Heart left ventricle (tissue), 13 donors: ENCODE measurements at regions not wholly inside any gene's neighbourhood (a gene's known extent, or its start where the extent isn't known, plus 50 kb on each side); places are given as distances from the start of the nearest gene placed in this dataset.

ENCODE experiments used
- CTCF ChIP-seq, 12 donors: fragments of 200-600 bp; sonication (generic) in 4 of 12; IDR thresholded peaks; one replicate each; pipeline versions ENCODE4 v1.5.0 to v1.8.0; 2018 to 2022; ENCODE audit warnings: antibody characterized with exemption in 12 of 12, mild to moderate bottlenecking in 5 of 12
- POLR2A ChIP-seq, 2 donors: fragments of 450-650 bp; IDR thresholded peaks; one replicate each; pipeline ENCODE4 v1.6.1; 2017; ENCODE audit warnings: antibody characterized with exemption in 2 of 2, mild to moderate bottlenecking in 2 of 2, moderate library complexity in 2 of 2
- donor health status: ischemic (EF 13 %, LVEDD 7.1; RV severe dilation, severe dysfunction).
- donor health status: DM: no; HTN: yes; CAD: no.
- donor health status: DM: no; HTN: no; CAD: no.
- donor health status: ischemic (EF 25% LVEDD 6.9; RV normal size, moderate dysfunction).
- donor health status: ischemic (EF 25% LVEDD 5.7; RV mildly dilated, moderate dysfunction).
- donor health status: ischemic (EF 35%, LVEDD 5.7; RV mildly dilated, moderate dysfunction).
- donor health status: nonischemic (EF 11% LVEDD 7.7; RV severe dilation, severe dysfunction).
- donor health status: DM: yes; HTN: yes; CAD: no.
- donor health status: PGD.
- donor health status: ischemic (EF 29% LVEDD 5.4; RV normal size, mild dysfunction).
- donor health status: nonischemic (EF 23%, LVEDD 6.1; RV moderate dilation, normal function).

GRCh38 chr2:54386585-54386984, 69.5 kb upstream of the SPTBN1 start:
- TF ChIP-seq POLR2A (IDR thresholded peaks at IDR 0.05): no peak
- TF ChIP-seq CTCF (IDR thresholded peaks at IDR 0.05): no peak
